Stimulated activated memory B cell treated with anti-CD40 and anti-IgM and Interleukin-4, amounts not matched to agents 10 μg/mL and 1 μg/mL and 100 μg/mL, for 72 hours (primary cell): ENCODE measurements at regions not wholly inside any gene's neighbourhood (a gene's known extent, or its start where the extent isn't known, plus 50 kb on each side); places are given as distances from the start of the nearest gene placed in this dataset.
"Not testable (repeated sequence)": the region's sequence is repeated elsewhere in the genome, so short reads cannot be mapped to it uniquely, and the experiment has no call there.

Source experiments
- ATAC-seq: fragments of 150-1000 bp; cut with Tn5 transposase; 2 replicates; pipeline ENCODE4 v1.10.0; 2021
- H3K27ac Mint-ChIP-seq: one replicate; pipeline ENCODE4 v1.8.0; 2022; ENCODE audit warnings: mild to moderate bottlenecking, mixed read lengths
- H3K27me3 Mint-ChIP-seq: one replicate; pipeline ENCODE4 v1.8.0; 2022; ENCODE audit warnings: mixed read lengths
- H3K36me3 Mint-ChIP-seq: one replicate; pipeline ENCODE4 v1.8.0; 2022; ENCODE audit warnings: mixed read lengths
- H3K4me1 Mint-ChIP-seq: one replicate; pipeline ENCODE4 v1.8.0; 2022; ENCODE audit warnings: mixed read lengths
- H3K4me3 Mint-ChIP-seq: one replicate; pipeline ENCODE4 v1.8.0; 2022; ENCODE audit warnings: mild to moderate bottlenecking, moderate library complexity, mixed read lengths
- H3K9me3 Mint-ChIP-seq: one replicate; pipeline ENCODE4 v1.8.0; 2022; ENCODE audit warnings: mixed read lengths

- Mint-ChIP-seq H3K36me3 (no peaks in the 10 kb centered on the region), H3K27me3 (no peaks in the 10 kb centered on the region), H3K4me3 (no peak overlapping the region), H3K4me1 (no peaks in the 10 kb centered on the region), H3K27ac (no peak overlapping the region), H3K9me3 (no peaks in the 10 kb centered on the region)
- no peak for ATAC-seq
These were observed 211.0 kb upstream of the RIMS1 start for GRCh38 chr6:71675386-71675785.

DNA sequence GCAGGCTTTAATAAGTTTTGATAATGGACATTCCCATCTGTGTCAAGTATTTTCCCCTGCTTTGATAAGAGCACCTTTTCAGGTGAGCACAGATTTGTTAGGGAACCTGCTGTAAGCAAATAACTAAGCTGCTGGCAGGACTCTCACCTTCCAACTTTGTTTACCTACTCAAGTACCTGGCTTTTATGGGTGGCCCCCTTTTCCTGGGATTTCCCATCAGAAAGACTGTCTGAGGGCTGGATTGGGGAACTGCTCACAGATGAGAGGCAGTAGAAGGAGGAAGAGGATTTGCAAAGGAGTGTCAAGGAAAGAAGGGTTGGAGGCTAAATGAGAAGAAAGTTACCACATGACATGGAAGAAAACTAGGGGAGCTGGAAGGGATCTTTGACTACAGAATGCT lies 210.1 kb upstream of the RIMS1 start:
- H3K36me3 Mint-ChIP-seq: no peaks in the 10 kb centered on the region
- no peak overlapping the region for H3K4me3 Mint-ChIP-seq
- H3K4me1 Mint-ChIP-seq: no peaks in the 10 kb centered on the region
- H3K9me3 Mint-ChIP-seq: no peaks in the 10 kb centered on the region
- ATAC-seq: no peak
- no peaks in the 10 kb centered on the region for H3K27me3 Mint-ChIP-seq
- no peak overlapping the region for H3K27ac Mint-ChIP-seq

DNA sequence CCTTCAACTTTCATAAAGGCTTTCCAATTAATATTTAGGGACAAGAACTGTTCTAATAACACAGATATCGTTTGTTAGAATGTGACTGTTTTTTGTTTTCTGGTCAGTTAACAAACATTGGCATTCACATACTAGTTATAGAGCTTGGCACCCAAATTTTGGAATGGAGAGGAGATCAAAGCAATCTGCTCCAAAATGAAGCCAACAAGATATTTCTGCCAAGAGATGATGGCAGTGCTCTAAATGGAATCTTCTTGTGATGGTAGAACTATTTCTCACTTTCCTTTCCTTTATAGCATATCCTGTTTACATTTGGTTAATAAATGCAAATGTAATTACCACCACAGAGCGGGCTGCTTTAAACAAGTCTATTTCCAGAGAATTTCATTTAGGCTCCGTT lies 208.3 kb upstream of the RIMS1 start:
- Mint-ChIP-seq H3K4me3 (no peak overlapping the region), H3K27ac (no peak overlapping the region), H3K27me3 (no peaks in the 10 kb centered on the region), H3K36me3 (no peaks in the 10 kb centered on the region), H3K4me1 (no peaks in the 10 kb centered on the region), H3K9me3 (no peaks in the 10 kb centered on the region)
- ATAC-seq: no peak

DNA sequence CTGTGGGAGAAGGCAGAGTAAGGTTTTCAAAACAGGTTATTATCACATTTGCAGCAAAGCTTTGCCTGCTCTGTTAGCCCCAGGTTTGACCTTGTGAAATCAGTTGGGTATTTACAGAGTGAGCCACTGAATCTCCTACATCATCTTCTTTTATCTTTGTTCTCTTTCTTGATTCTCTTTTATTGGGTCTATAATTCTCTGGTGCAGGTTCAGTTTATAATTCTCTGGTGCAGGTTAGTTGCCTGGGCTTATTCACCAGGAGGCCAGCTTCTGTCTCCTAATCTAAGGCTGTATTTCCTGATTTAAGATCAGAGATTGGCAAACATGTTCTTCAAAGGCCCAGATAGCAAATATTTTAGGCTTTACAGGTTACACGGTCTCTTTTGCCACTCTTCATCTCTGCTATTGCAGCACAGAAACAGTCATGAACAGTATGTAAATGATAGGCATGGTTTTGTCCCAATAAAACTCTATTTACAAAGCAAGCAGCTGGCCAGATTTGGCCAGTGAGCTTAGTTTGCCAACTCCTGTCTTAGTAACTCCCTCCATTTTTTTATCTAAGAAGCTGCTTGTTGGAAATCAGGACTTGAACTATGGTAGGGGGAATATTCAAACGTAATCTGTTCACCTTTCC lies 205.0 kb upstream of the RIMS1 start:
- H3K27me3 Mint-ChIP-seq: no peaks in the 10 kb centered on the region
- no peaks in the 10 kb centered on the region for H3K36me3 Mint-ChIP-seq
- no peaks in the 10 kb centered on the region for H3K4me1 Mint-ChIP-seq
- no peaks in the 10 kb centered on the region for H3K9me3 Mint-ChIP-seq
- H3K4me3 Mint-ChIP-seq: no peak overlapping the region
- ATAC-seq: no peak
- no peak overlapping the region for H3K27ac Mint-ChIP-seq

GRCh38 chr6:71686021-71686677 lies 200.2 kb upstream of the RIMS1 start:
- not testable (repeated sequence) for H3K4me3 Mint-ChIP-seq, H3K4me1 Mint-ChIP-seq, H3K27ac Mint-ChIP-seq, ATAC-seq, H3K27me3 Mint-ChIP-seq, H3K36me3 Mint-ChIP-seq, H3K9me3 Mint-ChIP-seq

DNA sequence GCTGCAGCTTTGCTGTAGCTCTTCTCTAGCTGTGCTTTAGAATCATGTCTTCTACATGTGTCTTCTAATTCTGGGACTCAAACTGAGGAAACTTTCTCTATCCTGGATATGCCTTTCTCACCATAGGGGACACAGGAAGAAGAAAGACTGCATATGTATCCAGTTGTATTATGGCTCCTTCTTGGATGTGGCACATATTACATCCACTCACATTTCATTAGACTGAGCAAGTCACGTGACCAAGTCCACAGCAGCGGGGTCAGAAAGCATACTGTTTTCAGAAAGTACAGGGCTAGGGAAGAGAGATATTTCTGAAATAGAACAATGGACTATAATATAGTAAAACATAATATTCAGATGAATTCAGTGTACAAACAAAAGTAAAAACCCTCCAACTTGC lies 187.6 kb upstream of the RIMS1 start:
- H3K9me3 Mint-ChIP-seq: peaks cover 7% of the 10 kb centered on the region
- no peak for ATAC-seq
- no peak overlapping the region for H3K27ac Mint-ChIP-seq
- H3K4me3 Mint-ChIP-seq: no peak overlapping the region
- H3K27me3 Mint-ChIP-seq: no peaks in the 10 kb centered on the region
- no peaks in the 10 kb centered on the region for H3K36me3 Mint-ChIP-seq
- no peaks in the 10 kb centered on the region for H3K4me1 Mint-ChIP-seq

DNA sequence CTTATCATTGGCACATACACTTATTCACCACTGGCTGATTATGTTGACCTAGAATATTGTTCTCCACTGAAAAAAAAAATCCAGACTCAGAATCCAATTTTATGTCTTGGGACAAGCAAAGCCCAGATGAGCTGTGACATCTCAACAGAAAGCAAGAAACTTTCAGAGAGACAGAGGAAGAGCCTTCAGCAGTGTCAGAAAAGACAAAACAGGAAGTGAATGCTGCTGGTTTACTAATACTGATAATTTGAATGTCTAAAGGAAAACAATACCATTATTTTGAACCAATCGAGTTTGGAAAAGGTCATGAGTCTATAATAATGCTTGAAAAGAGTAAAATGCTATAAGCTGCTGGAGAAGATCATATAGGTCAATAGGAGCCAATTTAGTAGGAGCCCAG lies 179.8 kb upstream of the RIMS1 start:
- Mint-ChIP-seq H3K27ac (no peak overlapping the region), H3K4me1 (peaks cover 7% of the 10 kb centered on the region), H3K36me3 (no peaks in the 10 kb centered on the region), H3K27me3 (no peaks in the 10 kb centered on the region), H3K4me3 (no peak overlapping the region), H3K9me3 (no peaks in the 10 kb centered on the region)
- no peak for ATAC-seq

GRCh38 chr6:71707059-71707458 lies 179.3 kb upstream of the RIMS1 start:
- Mint-ChIP-seq H3K9me3 (no peaks in the 10 kb centered on the region), H3K4me1 (peaks cover 7% of the 10 kb centered on the region)

DNA sequence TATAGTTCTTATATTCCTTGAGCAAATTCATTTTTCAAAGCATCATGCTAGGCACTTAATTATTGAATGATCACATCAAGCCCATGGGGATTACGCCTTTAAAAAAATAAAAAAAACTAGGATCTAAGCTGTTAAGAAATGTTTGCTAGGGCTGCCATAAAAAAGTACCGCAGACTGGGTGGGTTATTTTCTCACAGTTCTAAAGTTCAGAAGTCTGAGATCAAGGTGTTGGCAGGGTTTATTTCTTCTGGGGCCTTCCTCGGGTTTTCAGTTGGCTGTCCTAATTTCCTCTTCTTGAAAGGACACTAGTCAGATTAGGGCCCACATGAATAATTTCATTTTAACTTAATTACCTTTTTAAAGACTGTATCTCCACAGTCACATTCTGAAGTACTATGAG lies 165.6 kb upstream of the RIMS1 start:
- H3K36me3 Mint-ChIP-seq: no peaks in the 10 kb centered on the region
- no peaks in the 10 kb centered on the region for H3K4me1 Mint-ChIP-seq
- no peak for ATAC-seq
- H3K27me3 Mint-ChIP-seq: no peaks in the 10 kb centered on the region
- H3K4me3 Mint-ChIP-seq: no peak overlapping the region
- H3K27ac Mint-ChIP-seq: no peak overlapping the region
- H3K9me3 Mint-ChIP-seq: no peaks in the 10 kb centered on the region

More at GRCh38 chr6:71707059-71707458, 179.3 kb upstream of the RIMS1 start:
- Mint-ChIP-seq H3K4me3 (no peak overlapping the region), H3K27me3 (no peaks in the 10 kb centered on the region), H3K36me3 (no peaks in the 10 kb centered on the region), H3K27ac (no peak overlapping the region)
- no peak for ATAC-seq

GRCh38 chr6:71721642-71722041 lies 164.7 kb upstream of the RIMS1 start:
- no peaks in the 10 kb centered on the region for H3K36me3 Mint-ChIP-seq

GRCh38 chr6:71722736-71723135 lies 163.6 kb upstream of the RIMS1 start:
- no peak for ATAC-seq
- H3K9me3 Mint-ChIP-seq: peaks cover 3% of the 10 kb centered on the region
- no peaks in the 10 kb centered on the region for H3K4me1 Mint-ChIP-seq
- H3K27ac Mint-ChIP-seq: no peak overlapping the region
- H3K27me3 Mint-ChIP-seq: no peaks in the 10 kb centered on the region
- H3K36me3 Mint-ChIP-seq: no peaks in the 10 kb centered on the region
- H3K4me3 Mint-ChIP-seq: no peak overlapping the region

More at GRCh38 chr6:71721642-71722041, 164.7 kb upstream of the RIMS1 start:
- Mint-ChIP-seq H3K27me3 (no peaks in the 10 kb centered on the region), H3K27ac (no peak overlapping the region), H3K4me1 (no peaks in the 10 kb centered on the region), H3K9me3 (peaks cover 3% of the 10 kb centered on the region), H3K4me3 (no peak overlapping the region)
- no peak for ATAC-seq

- Mint-ChIP-seq H3K36me3 (no peaks in the 10 kb centered on the region), H3K27ac (no peak overlapping the region), H3K9me3 (peaks cover 3% of the 10 kb centered on the region), H3K4me1 (no peaks in the 10 kb centered on the region), H3K4me3 (no peak overlapping the region), H3K27me3 (no peaks in the 10 kb centered on the region)
- no peak for ATAC-seq
These were observed 161.8 kb upstream of the RIMS1 start for GRCh38 chr6:71724456-71725125.

DNA sequence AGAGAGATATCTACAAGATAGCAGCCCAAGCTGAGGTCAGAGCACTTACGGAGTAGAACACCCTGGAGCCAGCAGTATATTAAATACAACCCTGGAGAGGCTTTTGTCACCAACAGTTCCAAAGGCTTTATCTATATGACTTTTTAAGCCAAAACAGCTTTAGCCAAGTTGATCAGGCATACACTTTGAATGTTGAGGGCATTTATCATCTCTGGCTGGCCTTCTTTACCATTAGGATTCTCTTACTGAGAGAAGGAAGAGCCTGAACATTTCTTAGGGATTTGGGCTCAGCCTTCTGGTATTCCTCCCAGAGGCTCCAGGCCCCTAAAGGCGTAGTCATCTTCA lies 161.3 kb upstream of the RIMS1 start:
- Mint-ChIP-seq H3K36me3 (no peaks in the 10 kb centered on the region), H3K27me3 (no peaks in the 10 kb centered on the region), H3K27ac (no peak overlapping the region), H3K4me1 (no peaks in the 10 kb centered on the region), H3K9me3 (peaks cover 3% of the 10 kb centered on the region), H3K4me3 (no peak overlapping the region)
- ATAC-seq: no peak

DNA sequence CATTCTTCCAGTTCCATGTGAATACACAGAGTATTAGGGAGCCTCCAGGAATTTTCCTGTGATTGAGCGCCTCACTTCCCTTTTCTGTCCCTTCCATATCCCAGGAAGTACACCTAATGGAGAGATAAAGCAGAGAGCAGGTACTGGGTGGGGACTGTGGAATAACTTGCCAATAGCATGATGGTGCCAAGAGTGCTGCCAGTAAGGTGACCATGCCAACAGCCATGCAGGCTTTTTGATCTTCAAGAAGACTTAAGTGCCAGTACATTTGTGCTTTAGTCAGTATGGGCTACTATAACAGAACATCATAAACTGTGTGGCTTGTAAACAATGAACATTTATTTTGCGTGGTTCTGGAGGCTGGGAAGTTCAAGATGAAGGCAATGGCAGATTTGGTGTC lies 160.2 kb upstream of the RIMS1 start:
- Mint-ChIP-seq H3K27me3 (no peaks in the 10 kb centered on the region), H3K36me3 (no peaks in the 10 kb centered on the region), H3K9me3 (peaks cover 3% of the 10 kb centered on the region), H3K27ac (no peak overlapping the region), H3K4me1 (no peaks in the 10 kb centered on the region), H3K4me3 (no peak overlapping the region)
- no peak for ATAC-seq

DNA sequence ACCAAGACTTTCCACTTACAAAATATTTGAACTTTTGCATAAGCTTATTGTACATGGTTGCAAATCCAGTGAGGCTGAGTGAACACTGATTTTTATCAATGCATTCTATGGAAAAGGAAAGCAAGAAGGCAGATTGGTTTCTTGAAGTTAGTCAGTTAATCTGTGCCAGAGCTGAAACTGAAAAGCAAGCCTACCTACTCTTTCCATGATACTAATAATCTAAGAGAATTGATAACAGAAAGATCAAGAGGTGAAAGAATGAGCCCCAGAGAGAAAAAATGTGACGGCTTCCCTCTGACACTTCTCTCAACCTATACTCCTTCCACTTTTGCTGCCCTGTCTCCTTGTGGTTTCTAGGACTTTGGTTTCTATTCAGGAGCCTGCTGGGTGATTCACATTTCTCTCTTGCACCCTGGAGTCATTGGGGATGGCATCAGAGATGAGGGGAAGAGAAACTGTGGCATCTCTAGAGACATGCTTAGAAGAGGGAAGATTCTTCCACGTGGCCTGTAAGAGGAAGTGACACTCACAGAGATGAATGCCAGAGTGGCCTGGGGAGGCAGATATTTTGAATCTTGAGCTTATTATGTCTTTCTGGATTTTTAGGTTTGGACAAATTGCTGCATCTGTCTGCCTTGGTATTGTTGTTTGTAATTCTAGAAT lies 158.6 kb upstream of the RIMS1 start:
- ATAC-seq: peak; percentile 72
- Mint-ChIP-seq H3K9me3 (peaks cover 3% of the 10 kb centered on the region), H3K4me3 (no peak overlapping the region), H3K36me3 (no peaks in the 10 kb centered on the region), H3K27me3 (no peaks in the 10 kb centered on the region), H3K27ac (no peak overlapping the region), H3K4me1 (no peaks in the 10 kb centered on the region)

DNA sequence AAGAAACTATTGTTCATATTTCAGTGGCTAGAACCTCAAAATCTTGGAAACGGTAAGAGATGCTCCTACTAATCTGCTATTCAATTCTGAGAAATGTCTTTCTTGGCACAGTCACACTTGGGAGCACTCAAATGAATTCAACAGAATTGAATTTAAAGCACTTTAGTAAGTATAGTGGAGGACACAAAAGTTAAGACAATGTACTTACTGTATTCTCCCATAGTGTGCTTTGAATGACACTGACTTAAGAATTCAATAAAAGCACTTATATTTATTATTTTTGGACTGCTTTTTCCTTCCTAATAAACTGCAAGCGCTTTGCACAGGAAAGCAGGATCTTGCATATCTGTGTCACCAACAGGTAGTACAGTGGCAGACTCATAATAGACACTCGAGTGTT lies 156.1 kb upstream of the RIMS1 start:
- Mint-ChIP-seq H3K4me3 (no peak overlapping the region), H3K27me3 (no peaks in the 10 kb centered on the region), H3K9me3 (peaks cover 3% of the 10 kb centered on the region), H3K27ac (no peak overlapping the region), H3K36me3 (no peaks in the 10 kb centered on the region), H3K4me1 (no peaks in the 10 kb centered on the region)
- no peak for ATAC-seq
